ENCODE measurements at regions not wholly inside any gene's neighbourhood (a gene's known extent, or its start where the extent isn't known, plus 50 kb on each side); places are given as distances from the start of the nearest gene placed in this dataset.
"Not testable (repeated sequence)": the region's sequence is repeated elsewhere in the genome, so short reads cannot be mapped to it uniquely, and the experiment has no call there.

- TF ChIP-seq CTCF (IDR thresholded peaks at IDR 0.05), result no peak
- TF ChIP-seq POLR2A (IDR thresholded peaks at IDR 0.05), result no peak
- Histone ChIP-seq H3K4me3 (replicated peaks in 1 of 3) (no peak overlapping the region), H3K36me3 (no peaks in the 10 kb centered on the region), H3K27ac (no peak overlapping the region), H3K9me3 (no peaks in the 10 kb centered on the region), H3K4me1 (no peaks in the 10 kb centered on the region), H3K27me3 (no peaks in the 10 kb centered on the region)
- DNase-seq, result no peak
- intact Hi-C loops (cut with DNase I), result no loop called here
These were observed 148.5 kb upstream of the OR4E1 start for GRCh38 chr14:21822109-21822508.

GRCh38 chr14:21820631-21821030, 147.0 kb upstream of the OR4E1 start:
- DNase-seq, result no peak
- Histone ChIP-seq H3K9me3 (no peaks in the 10 kb centered on the region), H3K4me1 (no peaks in the 10 kb centered on the region), H3K27ac (no peak overlapping the region), H3K36me3 (no peaks in the 10 kb centered on the region), H3K27me3 (no peaks in the 10 kb centered on the region), H3K4me3 (replicated peaks in 1 of 3) (no peak overlapping the region)
- TF ChIP-seq CTCF (IDR thresholded peaks at IDR 0.05), result no peak
- TF ChIP-seq POLR2A (IDR thresholded peaks at IDR 0.05), result no peak
- 0% methylated on average over 1 of the region's 1 CpG for WGBS, 2 donors
- intact Hi-C loops (cut with DNase I), result no loop called here

GRCh38 chr14:21819891-21820290, 146.3 kb upstream of the OR4E1 start:
- H3K36me3 ChIP-seq; H3K27me3 ChIP-seq; H3K9me3 ChIP-seq; H3K27ac ChIP-seq; DNase-seq; H3K4me3 ChIP-seq (replicated peaks in 1 of 3); H3K4me1 ChIP-seq; intact Hi-C loops (cut with DNase I): not testable (repeated sequence)
- 22 to 24% methylated on average over 1 of the region's 1 CpG for WGBS, 2 donors

GRCh38 chr14:21817010-21817409, 143.4 kb upstream of the OR4E1 start:
- H3K4me3 ChIP-seq (replicated peaks in 1 of 3); H3K27ac ChIP-seq; H3K27me3 ChIP-seq; DNase-seq; intact Hi-C loops (cut with DNase I); H3K4me1 ChIP-seq; H3K9me3 ChIP-seq; H3K36me3 ChIP-seq: not testable (repeated sequence)
- 89 to 96% methylated on average over 3 of the region's 3 CpGs for WGBS, 2 donors

GRCh38 chr14:21807975-21808374, 134.4 kb upstream of the OR4E1 start:
- Histone ChIP-seq H3K9me3 (no peaks in the 10 kb centered on the region), H3K27me3 (no peaks in the 10 kb centered on the region), H3K27ac (no peak overlapping the region), H3K4me1 (no peaks in the 10 kb centered on the region), H3K36me3 (no peaks in the 10 kb centered on the region), H3K4me3 (replicated peaks in 1 of 3) (no peak overlapping the region)
- intact Hi-C loops (cut with DNase I), result no loop called here
- 90 to 96% methylated on average over 13 of the region's 13 CpGs for WGBS, 2 donors
- TF ChIP-seq CTCF (IDR thresholded peaks at IDR 0.05) (no peak), POLR2A (IDR thresholded peaks at IDR 0.05) (no peak)
- DNase-seq, result no peak

GRCh38 chr14:21804981-21805380, 131.4 kb upstream of the OR4E1 start:
- WGBS, 2 donors, result 90 to 92% methylated on average over 2 of the region's 2 CpGs
- H3K4me3 ChIP-seq (replicated peaks in 1 of 3), result no peak overlapping the region
- intact Hi-C loops (cut with DNase I), result no loop called here
- H3K9me3 ChIP-seq, result no peaks in the 10 kb centered on the region
- H3K4me1 ChIP-seq, result no peaks in the 10 kb centered on the region
- no peak for DNase-seq
- no peak overlapping the region for H3K27ac ChIP-seq
- TF ChIP-seq POLR2A (IDR thresholded peaks at IDR 0.05) (no peak), CTCF (IDR thresholded peaks at IDR 0.05) (no peak)
- H3K27me3 ChIP-seq, result no peaks in the 10 kb centered on the region
- no peaks in the 10 kb centered on the region for H3K36me3 ChIP-seq
